Thyroid gland (tissue), 4 donors: ENCODE measurements at regions not wholly inside any gene's neighbourhood (a gene's known extent, or its start where the extent isn't known, plus 50 kb on each side); places are given as distances from the start of the nearest gene placed in this dataset.

Source experiments
- POLR2A ChIP-seq, 2 donors: fragments of 450-650 bp; IDR thresholded peaks; one replicate each; pipeline ENCODE4 v1.6.1; 2017; ENCODE audit warnings: antibody characterized with exemption in 2 of 2, mild to moderate bottlenecking in 2 of 2, moderate library complexity in 1 of 2
- TF ChIP-seq, protein P1 (sequence below), 6 experiments: fragments of 200-600 bp in 3 of 6; fragments of 450-650 bp in 3 of 6; sonication (generic) in 3 of 6; IDR thresholded peaks; one replicate each; pipeline ENCODE4 v1.5.1; 2016 to 2019; ENCODE audit warnings: antibody characterized with exemption in 6 of 6, mild to moderate bottlenecking in 2 of 6, inconsistent platforms in 1 of 6, moderate library complexity in 1 of 6

- TF ChIP-seq, protein P1, sequence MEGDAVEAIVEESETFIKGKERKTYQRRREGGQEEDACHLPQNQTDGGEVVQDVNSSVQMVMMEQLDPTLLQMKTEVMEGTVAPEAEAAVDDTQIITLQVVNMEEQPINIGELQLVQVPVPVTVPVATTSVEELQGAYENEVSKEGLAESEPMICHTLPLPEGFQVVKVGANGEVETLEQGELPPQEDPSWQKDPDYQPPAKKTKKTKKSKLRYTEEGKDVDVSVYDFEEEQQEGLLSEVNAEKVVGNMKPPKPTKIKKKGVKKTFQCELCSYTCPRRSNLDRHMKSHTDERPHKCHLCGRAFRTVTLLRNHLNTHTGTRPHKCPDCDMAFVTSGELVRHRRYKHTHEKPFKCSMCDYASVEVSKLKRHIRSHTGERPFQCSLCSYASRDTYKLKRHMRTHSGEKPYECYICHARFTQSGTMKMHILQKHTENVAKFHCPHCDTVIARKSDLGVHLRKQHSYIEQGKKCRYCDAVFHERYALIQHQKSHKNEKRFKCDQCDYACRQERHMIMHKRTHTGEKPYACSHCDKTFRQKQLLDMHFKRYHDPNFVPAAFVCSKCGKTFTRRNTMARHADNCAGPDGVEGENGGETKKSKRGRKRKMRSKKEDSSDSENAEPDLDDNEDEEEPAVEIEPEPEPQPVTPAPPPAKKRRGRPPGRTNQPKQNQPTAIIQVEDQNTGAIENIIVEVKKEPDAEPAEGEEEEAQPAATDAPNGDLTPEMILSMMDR (IDR thresholded peaks at IDR 0.05) = no peak
- no peak for TF ChIP-seq POLR2A (IDR thresholded peaks at IDR 0.05)
Measured at GRCh38 chr7:19914866-19915265, 141.4 kb upstream of the TMEM196 start.
